ENCODE measurements at regions not wholly inside any gene's neighbourhood (a gene's known extent, or its start where the extent isn't known, plus 50 kb on each side); places are given as distances from the start of the nearest gene placed in this dataset.
A peak's percentile ranks its signal among the peaks of the same experiment; 100 is the strongest.

- no peak for DNase-seq (ENCODE audit: low read depth)
Observed at GRCh38 chr22:49290711-49291110, 537.0 kb downstream of the BRD1 start.

- DNase-seq (ENCODE audit: low read depth), result no peak
Observed at GRCh38 chr22:49289822-49290679, 537.6 kb downstream of the BRD1 start.

GRCh38 chr22:49286181-49286760 is 541.4 kb downstream of the BRD1 start:
- no peak for DNase-seq (ENCODE audit: low read depth)

GRCh38 chr22:49284931-49285330 is 542.7 kb downstream of the BRD1 start:
- no peak for DNase-seq (ENCODE audit: low read depth)

- DNase-seq (ENCODE audit: low read depth), result peak; percentile 34
Observed at GRCh38 chr22:49284056-49284784, 543.5 kb downstream of the BRD1 start.

GRCh38 chr22:49282596-49282995 is 545.1 kb downstream of the BRD1 start:
- DNase-seq (ENCODE audit: low read depth), result peak; percentile 32

- DNase-seq (ENCODE audit: low read depth), result peak; percentile 93
Observed at GRCh38 chr22:49281467-49282340, 546.0 kb downstream of the BRD1 start.

GRCh38 chr22:49278340-49278739 is 549.3 kb downstream of the BRD1 start:
- no peak for DNase-seq (ENCODE audit: low read depth)

- no peak for DNase-seq (ENCODE audit: low read depth)
Observed at GRCh38 chr22:49276567-49276966, 551.1 kb downstream of the BRD1 start.

GRCh38 chr22:49274754-49275380 is 552.8 kb downstream of the BRD1 start:
- no peak for DNase-seq (ENCODE audit: low read depth)

GRCh38 chr22:49272546-49273125 is 555.0 kb downstream of the BRD1 start:
- no peak for DNase-seq (ENCODE audit: low read depth)

- DNase-seq (ENCODE audit: low read depth), result no peak
Observed at GRCh38 chr22:49271831-49272230, 555.8 kb downstream of the BRD1 start.

- DNase-seq (ENCODE audit: low read depth), result no peak
Observed at GRCh38 chr22:49271369-49271727, 556.3 kb downstream of the BRD1 start.

GRCh38 chr22:49270595-49271368 is 556.9 kb downstream of the BRD1 start:
- no peak for DNase-seq (ENCODE audit: low read depth)

- no peak for DNase-seq (ENCODE audit: low read depth)
Observed at GRCh38 chr22:49269928-49270327, 557.7 kb downstream of the BRD1 start.

- no peak for DNase-seq (ENCODE audit: low read depth)
Observed at GRCh38 chr22:49269371-49269770, 558.3 kb downstream of the BRD1 start.

- no peak for DNase-seq (ENCODE audit: low read depth)
Observed at GRCh38 chr22:49268924-49269323, 558.7 kb downstream of the BRD1 start.

- DNase-seq (ENCODE audit: low read depth), result no peak
Observed at GRCh38 chr22:49267996-49268395, 559.7 kb downstream of the BRD1 start.

GRCh38 chr22:49266561-49267519 is 560.8 kb downstream of the BRD1 start:
- no peak for DNase-seq (ENCODE audit: low read depth)
